22Rv1 (cell line): ENCODE measurements at regions not wholly inside any gene's neighbourhood (a gene's known extent, or its start where the extent isn't known, plus 50 kb on each side); places are given as distances from the start of the nearest gene placed in this dataset.

Experiments
- CTCF ChIP-seq: fragments of 450-650 bp; IDR thresholded peaks from 2 replicates; pipeline ENCODE4 v1.5.1; 2017; ENCODE audit warnings: mild to moderate bottlenecking
- ZFX ChIP-seq: fragments of 450-650 bp; IDR thresholded peaks from 2 replicates; pipeline ENCODE4 v1.6.1; 2017; ENCODE audit warnings: antibody characterized with exemption, borderline replicate concordance

DNA sequence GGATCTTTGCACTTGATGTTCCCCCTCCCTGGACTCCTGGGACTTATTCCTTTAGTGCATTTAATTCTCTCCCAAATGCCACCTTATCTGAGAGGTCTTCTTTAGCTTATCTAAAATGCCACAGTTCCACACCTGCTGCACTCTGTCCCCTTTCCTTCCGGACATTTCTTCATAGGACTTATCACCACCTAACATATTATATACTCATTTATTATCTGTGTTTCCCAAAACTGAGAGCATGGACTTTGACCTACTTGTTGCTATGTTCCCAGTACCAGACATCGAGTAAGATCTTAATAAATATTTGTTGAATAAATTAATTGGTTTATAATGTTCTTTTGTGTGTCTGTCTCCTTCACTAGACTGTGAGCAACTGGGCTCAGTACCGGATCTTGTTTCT lies 585.3 kb downstream of the INSC start:
- TF ChIP-seq CTCF = no peak
- no peak for TF ChIP-seq ZFX
